Fibroblast of lung (primary cell): ENCODE measurements at regions not wholly inside any gene's neighbourhood (a gene's known extent, or its start where the extent isn't known, plus 50 kb on each side); places are given as distances from the start of the nearest gene placed in this dataset.

Source experiments
- CTCF ChIP-seq, 2 donors: IDR thresholded peaks in 1 of 2; conservative IDR thresholded peaks in 1 of 2; 1 replicate in 1 of 2; 2 replicates in 1 of 2; pipeline ENCODE4 v1.5.1; 2011 to 2012; ENCODE audit warnings: low read length in 2 of 2, control low read depth in 1 of 2, inconsistent platforms in 1 of 2, low read depth in 1 of 2, mild to moderate bottlenecking in 1 of 2
- EZH2 ChIP-seq: IDR thresholded peaks from 2 replicates; pipeline ENCODE4 v1.5.1; 2012; ENCODE audit warnings: low read length, control low read depth, mild to moderate bottlenecking; ENCODE audit errors: missing control alignments

- TF ChIP-seq CTCF (conservative IDR thresholded peaks at IDR 0.05 in 1 of 2, IDR thresholded peaks at IDR 0.05 in 1 of 2; ENCODE audit: low read depth in 1 of 2, low read length in 2 of 2): no peak
- TF ChIP-seq EZH2: no peak
Measured at GRCh38 chr10:128932071-128932820, 534.8 kb upstream of the MGMT start.
